Effector memory CD4-positive, alpha-beta T cell (primary cell): ENCODE measurements at regions not wholly inside any gene's neighbourhood (a gene's known extent, or its start where the extent isn't known, plus 50 kb on each side); places are given as distances from the start of the nearest gene placed in this dataset.

Source experiments
- DNase-seq, 3 donors: peaks; one replicate each; pipeline ENCODE4 v3.0.0-alpha.2; 2020
- H3K27ac ChIP-seq: 2 replicates; pipeline ENCODE4 v1.7.0; 2013; ENCODE audit warnings: mild to moderate bottlenecking, low read length, moderate library complexity; ENCODE audit not compliant: insufficient read depth, poor library complexity, severe bottlenecking
- H3K27me3 ChIP-seq: replicated peaks from 2 replicates; pipeline ENCODE4 v1.7.0; 2013; ENCODE audit warnings: mild to moderate bottlenecking, low read length; ENCODE audit not compliant: insufficient read depth, control insufficient read depth, poor library complexity, severe bottlenecking
- H3K36me3 ChIP-seq: 2 replicates; pipeline ENCODE4 v1.7.0; 2013; ENCODE audit warnings: mild to moderate bottlenecking, low read length, moderate library complexity; ENCODE audit not compliant: control insufficient read depth, insufficient read depth
- H3K4me1 ChIP-seq: 2 replicates; pipeline ENCODE4 v1.7.0; 2013; ENCODE audit warnings: low read length, mild to moderate bottlenecking; ENCODE audit not compliant: control insufficient read depth, insufficient read depth, poor library complexity, severe bottlenecking
- H3K4me3 ChIP-seq: 2 replicates; pipeline ENCODE4 v1.7.0; 2013; ENCODE audit warnings: low read length, low read depth, mild to moderate bottlenecking; ENCODE audit not compliant: insufficient read depth, poor library complexity, severe bottlenecking
- H3K9me3 ChIP-seq: 2 replicates; pipeline ENCODE4 v1.7.0; 2013; ENCODE audit warnings: mild to moderate bottlenecking, low read length, moderate library complexity; ENCODE audit not compliant: control insufficient read depth

- no peaks in the 10 kb centered on the region for H3K9me3 ChIP-seq
- H3K4me1 ChIP-seq = no peaks in the 10 kb centered on the region
- no peaks in the 10 kb centered on the region for H3K36me3 ChIP-seq
- H3K27ac ChIP-seq = no peak overlapping the region
- DNase-seq = no peak
- no peak overlapping the region for H3K4me3 ChIP-seq
- no peaks in the 10 kb centered on the region for H3K27me3 ChIP-seq
Measured at GRCh38 chr21:17352996-17353655, 159.7 kb upstream of the CXADR start.

- H3K36me3 ChIP-seq = no peaks in the 10 kb centered on the region
- no peak for DNase-seq
- H3K27ac ChIP-seq = no peak overlapping the region
- H3K27me3 ChIP-seq = no peaks in the 10 kb centered on the region
- no peaks in the 10 kb centered on the region for H3K4me1 ChIP-seq
- no peak overlapping the region for H3K4me3 ChIP-seq
- no peaks in the 10 kb centered on the region for H3K9me3 ChIP-seq
Measured at GRCh38 chr21:17359781-17360180, 153.1 kb upstream of the CXADR start.

GRCh38 chr21:17368748-17369363 lies 144.0 kb upstream of the CXADR start:
- no peaks in the 10 kb centered on the region for H3K4me1 ChIP-seq
- H3K27me3 ChIP-seq = no peaks in the 10 kb centered on the region
- no peak for DNase-seq
- H3K27ac ChIP-seq = no peak overlapping the region
- no peaks in the 10 kb centered on the region for H3K36me3 ChIP-seq
- no peaks in the 10 kb centered on the region for H3K9me3 ChIP-seq
- no peak overlapping the region for H3K4me3 ChIP-seq

GRCh38 chr21:17370263-17370662 lies 142.6 kb upstream of the CXADR start:
- H3K27ac ChIP-seq = no peak overlapping the region
- H3K36me3 ChIP-seq = no peaks in the 10 kb centered on the region

GRCh38 chr21:17370916-17371315 lies 141.9 kb upstream of the CXADR start:
- H3K4me3 ChIP-seq = no peak overlapping the region
- H3K27me3 ChIP-seq = no peaks in the 10 kb centered on the region
- no peaks in the 10 kb centered on the region for H3K4me1 ChIP-seq
- H3K9me3 ChIP-seq = no peaks in the 10 kb centered on the region
- no peaks in the 10 kb centered on the region for H3K36me3 ChIP-seq
- DNase-seq = no peak
- no peak overlapping the region for H3K27ac ChIP-seq

More at GRCh38 chr21:17370263-17370662, 142.6 kb upstream of the CXADR start:
- H3K27me3 ChIP-seq = no peaks in the 10 kb centered on the region
- no peak for DNase-seq
- H3K9me3 ChIP-seq = no peaks in the 10 kb centered on the region
- H3K4me1 ChIP-seq = no peaks in the 10 kb centered on the region
- H3K4me3 ChIP-seq = no peak overlapping the region

- DNase-seq = no peak
- Histone ChIP-seq H3K27me3 (no peaks in the 10 kb centered on the region), H3K36me3 (no peaks in the 10 kb centered on the region), H3K4me1 (no peaks in the 10 kb centered on the region), H3K27ac (no peak overlapping the region), H3K9me3 (no peaks in the 10 kb centered on the region), H3K4me3 (no peak overlapping the region)
Measured at GRCh38 chr21:17371450-17371849, 141.4 kb upstream of the CXADR start.

GRCh38 chr21:17372200-17372599 lies 140.6 kb upstream of the CXADR start:
- no peak for DNase-seq
- no peaks in the 10 kb centered on the region for H3K9me3 ChIP-seq
- no peak overlapping the region for H3K27ac ChIP-seq
- no peaks in the 10 kb centered on the region for H3K27me3 ChIP-seq
- no peaks in the 10 kb centered on the region for H3K4me1 ChIP-seq
- no peaks in the 10 kb centered on the region for H3K36me3 ChIP-seq
- no peak overlapping the region for H3K4me3 ChIP-seq

- Histone ChIP-seq H3K27me3 (no peaks in the 10 kb centered on the region), H3K4me3 (no peak overlapping the region), H3K9me3 (no peaks in the 10 kb centered on the region), H3K36me3 (no peaks in the 10 kb centered on the region), H3K27ac (no peak overlapping the region), H3K4me1 (no peaks in the 10 kb centered on the region)
- DNase-seq = no peak
Measured at GRCh38 chr21:17386498-17386897, 126.3 kb upstream of the CXADR start.

- Histone ChIP-seq H3K27ac (no peak overlapping the region), H3K4me3 (no peak overlapping the region), H3K36me3 (no peaks in the 10 kb centered on the region), H3K9me3 (no peaks in the 10 kb centered on the region), H3K4me1 (no peaks in the 10 kb centered on the region), H3K27me3 (no peaks in the 10 kb centered on the region)
- peak in 1 of 3 donors; percentile 25 for DNase-seq
Measured at GRCh38 chr21:17387030-17387617, 125.7 kb upstream of the CXADR start.

- no peak for DNase-seq
- Histone ChIP-seq H3K4me1 (no peaks in the 10 kb centered on the region), H3K27ac (no peak overlapping the region), H3K36me3 (no peaks in the 10 kb centered on the region), H3K4me3 (no peak overlapping the region), H3K27me3 (no peaks in the 10 kb centered on the region), H3K9me3 (no peaks in the 10 kb centered on the region)
Measured at GRCh38 chr21:17388226-17388625, 124.6 kb upstream of the CXADR start.
